ENCODE measurements at regions not wholly inside any gene's neighbourhood (a gene's known extent, or its start where the extent isn't known, plus 50 kb on each side); places are given as distances from the start of the nearest gene placed in this dataset.

GRCh38 chr4:53659737-53660136, 68.5 kb upstream of the LNX1 start:
- no peaks in the 10 kb centered on the region for H3K9me2 ChIP-seq (ENCODE audit: insufficient read depth)
- H3K4me2 ChIP-seq (ENCODE audit: low read length) = no peak overlapping the region
- no peaks in the 10 kb centered on the region for H3K4me1 ChIP-seq (ENCODE audit: control insufficient read depth in 1 of 2, insufficient read depth in 2 of 2, low read length in 2 of 2)
- H3K9me3 ChIP-seq (ENCODE audit: control insufficient read depth in 1 of 2, insufficient read depth in 1 of 2, low read depth in 1 of 2, low read length in 2 of 2) = no peaks in the 10 kb centered on the region
- no peak overlapping the region for H3K27ac ChIP-seq (ENCODE audit: low read depth, low read length)
- intact Hi-C loops (cut with micrococcal nuclease) = loop anchor here (10.0 kb wide), 2 partner anchors 55 to 645 kb away; no protein-coding TSS in a partner anchor
- ChIA-PET RAD21 (ENCODE audit: low non-redundant PET in 1 of 2, low total read pairs in 2 of 2, uncharacterized antibody in 2 of 2, unreplicated experiment in 2 of 2) (no interaction called here), CTCF (no interaction called here), POLR2A (no interaction called here)
- DNase-seq (ENCODE audit: low read depth, low spot score) = no peak
- no peak for TF ChIP-seq YY1 (IDR thresholded peaks at IDR 0.05; ENCODE audit: extremely low read depth, insufficient replicate concordance, low read depth, low read length)
- TF ChIP-seq EZH2phosphoT487 (IDR thresholded peaks at IDR 0.05; ENCODE audit: borderline replicate concordance) = no peak
- no peak for TF ChIP-seq FOSL1 (IDR thresholded peaks at IDR 0.05; ENCODE audit: low read depth)
- TF ChIP-seq JUND (IDR thresholded peaks at IDR 0.05) = no peak
- TF ChIP-seq CBX3 (IDR thresholded peaks at IDR 0.05; ENCODE audit: low read depth) = no peak
- no peak for TF ChIP-seq TCF7L2 (IDR thresholded peaks at IDR 0.05; ENCODE audit: borderline replicate concordance, extremely low read depth, insufficient read depth, insufficient read length)
- TF ChIP-seq CTCF (IDR thresholded peaks at IDR 0.05 in 2 of 3, conservative IDR thresholded peaks at IDR 0.05 in 1 of 3; ENCODE audit: borderline replicate concordance in 1 of 3, insufficient read depth in 1 of 3, low read depth in 2 of 3, low read length in 2 of 3) = no peak
- no peak for TF ChIP-seq ELF1 (IDR thresholded peaks at IDR 0.05; ENCODE audit: borderline replicate concordance, low read depth)
- no peaks in the 10 kb centered on the region for H3K79me2 ChIP-seq (ENCODE audit: insufficient read depth, low read length)
- no TSS peak for BruUV-seq (replicated peaks)
- H3K27me3 ChIP-seq (ENCODE audit: insufficient read depth, low read length) = no peaks in the 10 kb centered on the region
- no peak overlapping the region for H3K4me3 ChIP-seq (replicated peaks in 1 of 2; ENCODE audit: low read depth in 1 of 2, low read length in 2 of 2)
- no peak overlapping the region for H3K9ac ChIP-seq (ENCODE audit: low read length)
- no peak overlapping the region for H2AFZ ChIP-seq (ENCODE audit: low read depth, low read length, poor library complexity, severe bottlenecking)
- ATAC-seq = no peak
- no peaks in the 10 kb centered on the region for H4K20me1 ChIP-seq (ENCODE audit: insufficient read depth)
- no peaks in the 10 kb centered on the region for H3K36me3 ChIP-seq (ENCODE audit: control insufficient read depth in 1 of 2, insufficient read depth in 2 of 2, low read length in 2 of 2)

GRCh38 chr4:53659112-53659511, 67.8 kb upstream of the LNX1 start:
- Histone ChIP-seq H3K27me3 (ENCODE audit: insufficient read depth, low read length) (no peaks in the 10 kb centered on the region), H3K4me1 (ENCODE audit: control insufficient read depth in 1 of 2, insufficient read depth in 2 of 2, low read length in 2 of 2) (no peaks in the 10 kb centered on the region), H3K4me3 (replicated peaks in 1 of 2; ENCODE audit: low read depth in 1 of 2, low read length in 2 of 2) (no peak overlapping the region), H4K20me1 (ENCODE audit: insufficient read depth) (no peaks in the 10 kb centered on the region), H2AFZ (ENCODE audit: low read depth, low read length, poor library complexity, severe bottlenecking) (no peak overlapping the region), H3K79me2 (ENCODE audit: insufficient read depth, low read length) (no peaks in the 10 kb centered on the region), H3K9ac (ENCODE audit: low read length) (no peak overlapping the region), H3K9me3 (ENCODE audit: control insufficient read depth in 1 of 2, insufficient read depth in 1 of 2, low read depth in 1 of 2, low read length in 2 of 2) (no peaks in the 10 kb centered on the region), H3K36me3 (ENCODE audit: control insufficient read depth in 1 of 2, insufficient read depth in 2 of 2, low read length in 2 of 2) (no peaks in the 10 kb centered on the region), H3K4me2 (ENCODE audit: low read length) (no peak overlapping the region), H3K27ac (ENCODE audit: low read depth, low read length) (no peak overlapping the region), H3K9me2 (ENCODE audit: insufficient read depth) (no peaks in the 10 kb centered on the region)
- DNase-seq (ENCODE audit: low read depth, low spot score) (no peak), ATAC-seq (no peak)
- RAD21 ChIA-PET (ENCODE audit: low non-redundant PET in 1 of 2, low total read pairs in 2 of 2, uncharacterized antibody in 2 of 2, unreplicated experiment in 2 of 2) = no interaction called here
- CTCF ChIA-PET = no interaction called here
- intact Hi-C loops (cut with micrococcal nuclease) = loop anchor here (10.0 kb wide), 2 partner anchors 56 to 644 kb away; no protein-coding TSS in a partner anchor
- no TSS peak for BruUV-seq (replicated peaks)
- TF ChIP-seq ZFX (IDR thresholded peaks at IDR 0.05) = no peak
- TF ChIP-seq RAD21 (IDR thresholded peaks at IDR 0.05; ENCODE audit: low read depth) = no peak
- no peak for TF ChIP-seq EZH2phosphoT487 (IDR thresholded peaks at IDR 0.05; ENCODE audit: borderline replicate concordance)
- no peak for TF ChIP-seq YY1 (IDR thresholded peaks at IDR 0.05; ENCODE audit: extremely low read depth, insufficient replicate concordance, low read depth, low read length)
- no peak for TF ChIP-seq REST (IDR thresholded peaks at IDR 0.05; ENCODE audit: low read depth)
- TF ChIP-seq CEBPB (IDR thresholded peaks at IDR 0.05; ENCODE audit: low read depth) = no peak
- no peak for TF ChIP-seq ELF1 (IDR thresholded peaks at IDR 0.05; ENCODE audit: borderline replicate concordance, low read depth)
- TF ChIP-seq POLR2A (IDR thresholded peaks at IDR 0.05; ENCODE audit: borderline replicate concordance, extremely low read depth, insufficient read depth, insufficient read length) = no peak
- POLR2A ChIA-PET = no interaction called here

Data from HCT116 (cell line).